A673 (cell line): ENCODE measurements at regions not wholly inside any gene's neighbourhood (a gene's known extent, or its start where the extent isn't known, plus 50 kb on each side); places are given as distances from the start of the nearest gene placed in this dataset.

ENCODE experiments used
- BruUV-seq: library from RNA; stranded (reverse); fragments of 400-500 nt; replicated peaks from 2 replicates; lab custom pipeline; 2021; lab: Mats Ljungman, UMichigan
- CTCF ChIA-PET: fragments of 300-600 bp; sonication (Branson Sonifier 250); formaldehyde crosslinking; loops from one replicate; lab custom pipeline; 2022; ENCODE audit warnings: antibody characterized with exemption; lab: Charles Lee
- POLR2A ChIA-PET: fragments of 300-600 bp; sonication (Branson Sonifier 250); formaldehyde crosslinking; loops from one replicate; lab custom pipeline; 2022; ENCODE audit warnings: antibody characterized with exemption; ENCODE audit not compliant: low non-redundant PET; lab: Charles Lee
- DNase-seq: peaks from one replicate; pipeline ENCODE4 v3.0.0-alpha.2; 2015; ENCODE audit warnings: low spot score
- H3K27ac ChIP-seq: fragments of 200-600 bp; sonication (generic); 2 replicates; pipeline ENCODE4 v1.5.1; 2016; ENCODE audit warnings: mixed run types, low read depth, mild to moderate bottlenecking, mixed read lengths, antibody characterized with exemption, low read length; ENCODE audit not compliant: poor library complexity, severe bottlenecking
- H3K27me3 ChIP-seq: fragments of 200-600 bp; sonication (generic); replicated peaks from 2 replicates; pipeline ENCODE4 v1.6.1; 2017; ENCODE audit warnings: mixed run types, low read depth, mild to moderate bottlenecking, mixed read lengths, antibody characterized with exemption, low read length; ENCODE audit not compliant: insufficient read depth, poor library complexity
- H3K36me3 ChIP-seq: fragments of 200-600 bp; sonication (generic); 2 replicates; pipeline ENCODE4 v1.6.1; 2016; ENCODE audit warnings: mixed run types, mild to moderate bottlenecking, mixed read lengths, antibody characterized with exemption, low read length; ENCODE audit not compliant: insufficient read depth, poor library complexity, severe bottlenecking
- H3K4me1 ChIP-seq: fragments of 200-600 bp; sonication (generic); 2 replicates; pipeline ENCODE4 v1.6.1; 2017; ENCODE audit warnings: mixed run types, mild to moderate bottlenecking, mixed read lengths, antibody characterized with exemption, low read length; ENCODE audit not compliant: insufficient read depth, poor library complexity, severe bottlenecking
- H3K4me3 ChIP-seq: fragments of 200-600 bp; sonication (generic); 2 replicates; pipeline ENCODE4 v1.5.1; 2016; ENCODE audit warnings: low read depth, mixed run types, mild to moderate bottlenecking, mixed read lengths, low read length; ENCODE audit not compliant: poor library complexity, severe bottlenecking
- H3K9me3 ChIP-seq: fragments of 200-600 bp; sonication (generic); 2 replicates; pipeline ENCODE4 v1.6.1; 2016; ENCODE audit warnings: mixed run types, low read depth, mild to moderate bottlenecking, mixed read lengths, antibody characterized with exemption, low read length; ENCODE audit not compliant: poor library complexity, severe bottlenecking
- CTCF ChIP-seq: fragments of 300-800, 200-600 bp; sonication (generic); conservative IDR thresholded peaks from 2 replicates; pipeline ENCODE4 v1.5.1; 2017; ENCODE audit warnings: low read depth, mild to moderate bottlenecking, antibody characterized with exemption, low read length, moderate library complexity, mixed read lengths
- EZH2 ChIP-seq: fragments of 200-600 bp; sonication (generic); IDR thresholded peaks from 2 replicates; pipeline ENCODE4 v1.6.1; 2017; ENCODE audit warnings: borderline replicate concordance, low read depth, mild to moderate bottlenecking, mixed read lengths, antibody characterized with exemption, low read length; ENCODE audit not compliant: poor library complexity, severe bottlenecking
- intact Hi-C: fragments of 100-400 bp; cut with micrococcal nuclease; formaldehyde crosslinking; loops from one replicate; pipeline ENCODE4 v1.10.0; 2022; ENCODE audit not compliant: unreplicated experiment

GRCh38 chr2:191758518-191759507 lies 80.9 kb downstream of the NABP1 start:
- no peak overlapping the region for H3K27ac ChIP-seq
- TF ChIP-seq CTCF, result peak; percentile 84
- no peak for TF ChIP-seq EZH2
- H3K36me3 ChIP-seq, result no peaks in the 10 kb centered on the region
- intact Hi-C loops, result no loop called here
- BruUV-seq, result no TSS peak
- peaks cover 6% of the 10 kb centered on the region for H3K4me1 ChIP-seq
- H3K27me3 ChIP-seq, result no peaks in the 10 kb centered on the region
- ChIA-PET POLR2A (interaction anchor here (0.6 kb wide), 1 partner anchor 40 kb away, joined by 4 read pairs; no protein-coding TSS in a partner anchor), CTCF (interaction anchor here (0.6 to 2.0 kb wide), 4 partner anchors 32 to 404 kb away, joined by 3 to 6 read pairs (median 4); no protein-coding TSS in a partner anchor)
- DNase-seq, result peak; percentile 82
- H3K4me3 ChIP-seq, result no peak overlapping the region
- no peaks in the 10 kb centered on the region for H3K9me3 ChIP-seq

DNA sequence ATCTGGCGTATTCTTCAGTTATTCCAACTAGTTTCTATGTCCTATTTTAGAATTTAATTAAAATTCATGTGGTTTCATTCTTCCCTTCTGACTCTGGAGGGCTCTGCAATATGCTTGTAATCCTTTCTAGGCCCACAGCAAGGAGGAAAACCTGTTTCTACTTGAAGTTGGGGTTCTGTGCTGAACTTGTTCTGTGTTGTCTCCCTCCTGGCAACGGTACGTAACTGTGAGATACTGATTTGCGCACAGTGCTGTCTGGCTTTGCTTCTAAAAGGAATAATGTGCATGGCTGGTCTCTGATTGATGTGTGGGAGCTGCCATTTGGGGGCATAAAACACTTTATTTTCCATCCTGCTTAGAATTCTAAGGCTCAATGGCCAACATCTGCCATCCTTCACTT lies 81.7 kb downstream of the NABP1 start:
- DNase-seq, result no peak
- Histone ChIP-seq H3K9me3 (no peaks in the 10 kb centered on the region), H3K27ac (no peak overlapping the region), H3K27me3 (no peaks in the 10 kb centered on the region), H3K36me3 (no peaks in the 10 kb centered on the region), H3K4me1 (peaks cover 6% of the 10 kb centered on the region), H3K4me3 (no peak overlapping the region)
- ChIA-PET CTCF (interaction anchor here (1.3 kb wide), 1 partner anchor 191 kb away, joined by 3 read pairs; no protein-coding TSS in a partner anchor), POLR2A (no interaction called here)
- intact Hi-C loops, result no loop called here
- BruUV-seq, result no TSS peak
- TF ChIP-seq EZH2, result no peak
- TF ChIP-seq CTCF, result no peak

DNA sequence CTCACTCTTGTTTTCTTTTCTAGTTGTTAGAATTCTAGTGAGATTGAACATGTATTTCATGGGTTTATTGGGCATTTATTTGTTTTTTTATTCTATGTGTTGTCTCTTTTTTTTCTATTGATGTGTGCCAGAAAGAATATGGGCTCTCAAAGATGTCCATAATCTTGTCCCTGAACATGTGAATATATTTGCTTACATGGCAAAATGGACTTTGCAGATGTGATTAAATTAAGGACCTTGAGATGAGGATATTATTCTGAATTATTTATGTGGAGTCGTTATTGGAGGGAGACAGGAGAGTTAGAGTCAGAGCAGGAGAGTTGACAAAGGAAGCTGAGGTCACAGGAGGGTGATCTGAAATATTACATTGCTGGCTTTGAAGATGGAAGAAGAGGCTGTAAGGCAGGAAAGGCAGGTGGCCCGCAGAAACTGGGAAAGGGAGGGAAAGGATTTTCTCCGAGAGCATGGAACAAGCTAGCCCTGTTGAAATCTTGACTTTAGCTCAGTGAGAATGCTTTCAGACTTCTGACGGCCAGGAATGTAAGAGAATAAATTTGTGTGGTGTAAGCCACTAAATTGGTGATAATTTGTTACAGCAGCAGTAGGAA lies 82.8 kb downstream of the NABP1 start:
- ChIA-PET POLR2A (no interaction called here), CTCF (no interaction called here)
- H3K9me3 ChIP-seq, result no peaks in the 10 kb centered on the region
- no peak overlapping the region for H3K4me3 ChIP-seq
- DNase-seq, result no peak
- TF ChIP-seq EZH2 (no peak), CTCF (no peak)
- peaks cover 6% of the 10 kb centered on the region for H3K4me1 ChIP-seq
- intact Hi-C loops, result no loop called here
- H3K27me3 ChIP-seq, result no peaks in the 10 kb centered on the region
- no peak overlapping the region for H3K27ac ChIP-seq
- H3K36me3 ChIP-seq, result no peaks in the 10 kb centered on the region
- no TSS peak for BruUV-seq
